GM10248 (cell line): ENCODE measurements at regions not wholly inside any gene's neighbourhood (a gene's known extent, or its start where the extent isn't known, plus 50 kb on each side); places are given as distances from the start of the nearest gene placed in this dataset.

Experiments
- CTCF ChIA-PET: fragments of 300-600 bp; sonication (Branson Sonifier 250); formaldehyde crosslinking; extraction: SDS; loops from one replicate; lab custom pipeline; 2021; ENCODE audit warnings: antibody characterized with exemption; lab: Yijun Ruan, JAX
- POLR2A ChIA-PET: fragments of 350-650 bp; sonication (Branson Sonifier 250); formaldehyde crosslinking; extraction: SDS; loops from one replicate; lab custom pipeline; 2020; ENCODE audit warnings: antibody characterized with exemption; lab: Yijun Ruan, JAX
- DNase-seq: peaks from one replicate; pipeline ENCODE4 v3.0.0; 2012; ENCODE audit errors: extremely low spot score
- CTCF ChIP-seq: IDR thresholded peaks from 2 replicates; pipeline ENCODE4 v1.5.1; 2012; ENCODE audit warnings: mild to moderate bottlenecking, low read depth; ENCODE audit errors: extremely low read depth, missing control alignments, control extremely low read depth

- POLR2A ChIA-PET = no interaction called here
- CTCF ChIA-PET = interaction anchor here (1.1 kb wide), 1 partner anchor 14 kb away, joined by 3 read pairs; no protein-coding TSS in a partner anchor
- no peak for DNase-seq
- TF ChIP-seq CTCF = no peak
Measured at GRCh38 chr2:142750858-142751257, 126.6 kb upstream of the KYNU start.

- CTCF ChIA-PET = no interaction called here
- DNase-seq = no peak
- TF ChIP-seq CTCF = no peak
- POLR2A ChIA-PET = no interaction called here
Measured at GRCh38 chr2:142748559-142749099, 128.8 kb upstream of the KYNU start.

- DNase-seq = no peak
- ChIA-PET CTCF (interaction anchor here (1.0 to 1.8 kb wide), 3 partner anchors 13 to 33 kb away, joined by 4 to 6 read pairs (median 5); no protein-coding TSS in a partner anchor), POLR2A (no interaction called here)
- no peak for TF ChIP-seq CTCF
Measured at GRCh38 chr2:142745691-142746090, 131.8 kb upstream of the KYNU start.

- ChIA-PET POLR2A (interaction anchor here (1.3 kb wide), 1 partner anchor 123 kb away, joined by 4 read pairs; no protein-coding TSS in a partner anchor), CTCF (interaction anchor here (0.8 to 1.1 kb wide), 2 partner anchors 9 to 25 kb away, joined by 3 to 4 read pairs; no protein-coding TSS in a partner anchor)
- no peak for TF ChIP-seq CTCF
- peak; percentile 28 for DNase-seq
Measured at GRCh38 chr2:142742371-142743214, 134.9 kb upstream of the KYNU start.

- POLR2A ChIA-PET = interaction anchor here (1.3 kb wide), 1 partner anchor 124 kb away, joined by 4 read pairs; no protein-coding TSS in a partner anchor
- CTCF ChIA-PET = interaction anchor here (0.8 to 1.1 kb wide), 2 partner anchors 10 to 25 kb away, joined by 3 to 4 read pairs; no protein-coding TSS in a partner anchor
- TF ChIP-seq CTCF = no peak
- no peak for DNase-seq
Measured at GRCh38 chr2:142741764-142742269, 135.6 kb upstream of the KYNU start.

- no peak for DNase-seq
- no peak for TF ChIP-seq CTCF
- ChIA-PET POLR2A (no interaction called here), CTCF (no interaction called here)
Measured at GRCh38 chr2:142734770-142735169, 142.7 kb upstream of the KYNU start.
